NB4 (cell line): ENCODE measurements at regions not wholly inside any gene's neighbourhood (a gene's known extent, or its start where the extent isn't known, plus 50 kb on each side); places are given as distances from the start of the nearest gene placed in this dataset.
A peak's percentile ranks its signal among the peaks of the same experiment; 100 is the strongest.

ENCODE experiments used
- DNase-seq: peaks from one replicate; pipeline ENCODE4 v3.0.0; 2010; ENCODE audit warnings: low read depth
- H3K4me3 ChIP-seq: one replicate; pipeline ENCODE4 v1.5.1; 2011; ENCODE audit warnings: mild to moderate bottlenecking, low read depth, low read length, moderate library complexity
- MAX ChIP-seq: IDR thresholded peaks from 2 replicates; pipeline ENCODE4 v1.6.1; 2011; ENCODE audit warnings: low read depth, low read length
- MYC ChIP-seq: IDR thresholded peaks from 2 replicates; pipeline ENCODE4 v1.6.1; 2011; ENCODE audit warnings: low read depth, low read length
- POLR2A ChIP-seq: IDR thresholded peaks from 2 replicates; pipeline ENCODE4 v1.6.1; 2011; ENCODE audit warnings: mild to moderate bottlenecking; ENCODE audit not compliant: insufficient read length; ENCODE audit errors: extremely low read depth
- TF ChIP-seq, protein P1 (sequence below): IDR thresholded peaks from one replicate; pipeline ENCODE4 v1.5.1; 2012; ENCODE audit warnings: low read depth, low read length

DNA sequence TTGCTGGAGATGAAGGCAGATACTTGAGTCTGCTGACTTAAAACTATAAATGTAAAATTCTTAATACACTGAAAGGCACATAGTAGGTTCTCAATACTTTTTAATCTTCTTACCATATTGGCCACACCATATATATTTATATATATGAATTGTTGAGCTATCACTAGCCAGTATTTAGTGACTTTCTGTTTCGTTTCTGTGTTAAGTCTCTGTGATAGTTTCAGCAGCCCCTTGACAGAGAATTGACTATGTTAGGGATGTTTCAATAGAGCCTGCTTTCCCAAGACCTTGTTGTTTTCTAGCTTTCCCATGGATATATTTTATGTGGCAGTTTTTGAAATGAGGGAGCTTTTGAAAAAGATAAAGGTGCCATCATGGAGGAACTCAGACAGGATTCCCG lies 206.5 kb upstream of the GOT2 start:
- H3K4me3 ChIP-seq, result no peak overlapping the region
- DNase-seq, result no peak
- no peak for TF ChIP-seq MYC
- TF ChIP-seq MAX, result no peak
- TF ChIP-seq, protein P1, sequence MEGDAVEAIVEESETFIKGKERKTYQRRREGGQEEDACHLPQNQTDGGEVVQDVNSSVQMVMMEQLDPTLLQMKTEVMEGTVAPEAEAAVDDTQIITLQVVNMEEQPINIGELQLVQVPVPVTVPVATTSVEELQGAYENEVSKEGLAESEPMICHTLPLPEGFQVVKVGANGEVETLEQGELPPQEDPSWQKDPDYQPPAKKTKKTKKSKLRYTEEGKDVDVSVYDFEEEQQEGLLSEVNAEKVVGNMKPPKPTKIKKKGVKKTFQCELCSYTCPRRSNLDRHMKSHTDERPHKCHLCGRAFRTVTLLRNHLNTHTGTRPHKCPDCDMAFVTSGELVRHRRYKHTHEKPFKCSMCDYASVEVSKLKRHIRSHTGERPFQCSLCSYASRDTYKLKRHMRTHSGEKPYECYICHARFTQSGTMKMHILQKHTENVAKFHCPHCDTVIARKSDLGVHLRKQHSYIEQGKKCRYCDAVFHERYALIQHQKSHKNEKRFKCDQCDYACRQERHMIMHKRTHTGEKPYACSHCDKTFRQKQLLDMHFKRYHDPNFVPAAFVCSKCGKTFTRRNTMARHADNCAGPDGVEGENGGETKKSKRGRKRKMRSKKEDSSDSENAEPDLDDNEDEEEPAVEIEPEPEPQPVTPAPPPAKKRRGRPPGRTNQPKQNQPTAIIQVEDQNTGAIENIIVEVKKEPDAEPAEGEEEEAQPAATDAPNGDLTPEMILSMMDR, result no peak
- TF ChIP-seq POLR2A, result no peak

- no peak for DNase-seq
- TF ChIP-seq POLR2A, result no peak
- no peak for TF ChIP-seq MAX
- TF ChIP-seq, protein P1, result no peak
- no peak for TF ChIP-seq MYC
- no peak overlapping the region for H3K4me3 ChIP-seq
These were observed 204.7 kb upstream of the GOT2 start for GRCh38 chr16:58938811-58939210.

DNA sequence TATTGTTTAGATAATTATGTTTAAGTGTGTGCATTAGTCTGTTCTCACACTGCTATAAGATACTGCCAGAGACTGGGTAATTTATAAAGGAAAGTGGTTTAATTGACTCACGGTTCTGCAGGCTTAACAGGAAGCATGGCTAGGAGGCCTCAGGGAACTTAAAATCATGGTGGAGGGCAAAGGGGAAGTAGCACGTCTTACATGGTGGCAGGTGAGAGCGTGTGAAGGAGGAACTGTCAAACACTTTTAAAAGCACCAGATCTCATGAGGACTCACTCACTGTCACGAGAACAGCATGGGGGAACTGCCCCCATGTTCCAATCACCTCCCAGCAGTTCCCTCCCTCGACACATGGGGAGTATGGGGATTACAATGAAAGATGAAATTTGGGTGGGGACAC lies 203.5 kb upstream of the GOT2 start:
- no peak overlapping the region for H3K4me3 ChIP-seq
- peak; percentile 44 for DNase-seq
- no peak for TF ChIP-seq POLR2A

DNA sequence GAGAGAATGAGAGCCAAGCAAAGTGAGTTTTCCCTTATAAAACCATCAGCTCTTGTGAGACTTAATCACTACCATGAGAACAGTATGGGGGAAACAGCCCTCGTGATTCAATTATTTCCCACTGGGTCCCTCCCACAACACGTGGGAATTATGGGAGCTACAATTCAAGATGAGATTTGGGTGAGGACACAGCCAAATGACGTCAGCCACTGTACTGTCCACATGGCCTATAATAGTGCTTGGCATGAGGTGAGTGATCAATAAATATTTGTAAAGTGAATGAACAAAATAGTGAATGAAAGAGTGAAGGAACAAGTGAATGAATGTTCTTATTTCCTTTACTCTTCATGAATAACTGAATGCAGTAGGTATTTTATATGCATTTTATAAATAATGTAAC lies 199.1 kb upstream of the GOT2 start:
- no peak overlapping the region for H3K4me3 ChIP-seq
- TF ChIP-seq POLR2A, result no peak
- DNase-seq, result no peak

DNA sequence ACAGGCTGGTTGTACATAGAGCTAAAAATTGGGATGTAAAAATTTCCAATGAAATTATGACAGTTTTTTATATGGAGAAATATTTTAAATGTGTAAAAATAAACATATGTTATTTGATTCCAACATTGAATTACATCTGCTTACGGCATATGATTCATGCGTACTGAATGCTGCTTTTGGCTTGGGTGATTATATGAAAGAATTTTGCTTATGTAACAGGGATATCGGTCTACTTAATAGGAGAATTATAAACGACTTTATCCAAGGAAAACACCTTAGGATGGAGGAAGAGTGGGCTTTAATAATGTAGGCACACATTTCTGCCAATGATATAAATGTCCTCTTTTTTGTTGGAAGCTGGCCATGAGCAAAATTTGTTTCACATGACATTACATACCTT lies 197.3 kb upstream of the GOT2 start:
- no peak overlapping the region for H3K4me3 ChIP-seq
- no peak for DNase-seq
- TF ChIP-seq POLR2A (no peak), MAX (no peak), MYC (no peak)
- TF ChIP-seq, protein P1, result no peak

DNA sequence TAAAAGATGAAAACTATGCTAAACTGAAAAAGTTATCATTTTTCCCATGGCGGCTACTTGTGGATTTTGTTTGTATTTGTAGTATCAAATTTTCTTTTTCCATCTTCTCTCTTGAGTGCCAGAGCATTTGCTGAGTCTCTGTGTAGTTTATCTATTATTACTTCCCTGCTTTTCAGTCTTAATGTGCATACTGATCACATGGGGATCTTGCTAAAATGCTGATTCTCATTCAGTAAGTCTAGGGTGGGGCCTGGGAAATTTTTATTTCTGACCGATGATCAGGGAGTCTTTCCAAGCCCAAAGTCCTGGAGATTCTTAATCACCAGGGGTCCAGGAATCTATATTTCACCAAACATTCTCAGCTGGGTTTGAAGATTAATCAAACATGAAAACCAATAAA lies 189.0 kb upstream of the GOT2 start:
- TF ChIP-seq MYC (no peak), MAX (no peak), POLR2A (no peak)
- TF ChIP-seq, protein P1, result no peak
- no peak for DNase-seq
- H3K4me3 ChIP-seq, result no peak overlapping the region

DNA sequence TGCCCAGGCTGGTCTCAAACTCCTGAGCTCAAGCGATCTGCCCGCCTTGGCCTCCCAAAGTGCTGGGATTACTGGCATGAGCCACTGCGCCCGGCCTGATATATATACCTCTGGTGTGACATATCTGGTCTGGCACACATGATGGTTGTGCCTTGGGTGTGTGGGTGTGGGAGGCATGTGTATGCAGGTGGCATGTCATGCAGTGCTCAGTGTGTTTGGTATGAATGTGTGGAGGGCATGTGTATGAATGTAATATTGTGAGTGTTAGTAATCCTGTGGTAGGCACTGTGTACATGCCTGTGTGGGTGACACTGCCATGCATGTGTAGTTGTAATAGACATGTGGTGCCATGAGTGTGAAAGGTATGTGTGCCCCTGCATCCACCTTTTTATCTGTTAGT lies 179.3 kb upstream of the GOT2 start:
- DNase-seq, result no peak
- no peak for TF ChIP-seq MYC
- TF ChIP-seq, protein P1, result no peak
- no peak for TF ChIP-seq MAX
- TF ChIP-seq POLR2A, result no peak

More for the DNA sequence above, 179.3 kb upstream of the GOT2 start:
- no peak overlapping the region for H3K4me3 ChIP-seq
